ENCODE measurements at regions not wholly inside any gene's neighbourhood (a gene's known extent, or its start where the extent isn't known, plus 50 kb on each side); places are given as distances from the start of the nearest gene placed in this dataset.

- Histone ChIP-seq H3K4me1 (ENCODE audit: insufficient read depth) (peaks cover 2% of the 10 kb centered on the region), H3K9me3 (no peaks in the 10 kb centered on the region), H3K27ac (no peak overlapping the region), H3K4me3 (no peak overlapping the region), H3K27me3 (no peaks in the 10 kb centered on the region), H3K36me3 (no peaks in the 10 kb centered on the region)
- TF ChIP-seq EP300 (IDR thresholded peaks at IDR 0.05): no peak
- no peak for TF ChIP-seq POLR2A (IDR thresholded peaks at IDR 0.05)
- TF ChIP-seq CTCF (IDR thresholded peaks at IDR 0.05): no peak
- WGBS, 3 donors: 85 to 91% (median 87%) methylated on average over 1 of the region's 1 CpG
- intact Hi-C loops (cut with DNase I): loop anchor here in 1 of 4 donors (10.0 kb wide), 1 partner anchor 519 kb away; no protein-coding TSS in a partner anchor
- no peak for DNase-seq
These were observed 220.1 kb downstream of the PIK3R1 start for GRCh38 chr5:68435611-68436010.

- Histone ChIP-seq H3K9me3 (no peaks in the 10 kb centered on the region), H3K36me3 (no peaks in the 10 kb centered on the region), H3K27ac (no peak overlapping the region), H3K4me3 (no peak overlapping the region), H3K4me1 (ENCODE audit: insufficient read depth) (peaks cover 2% of the 10 kb centered on the region), H3K27me3 (no peaks in the 10 kb centered on the region)
- intact Hi-C loops (cut with DNase I): loop anchor here in 1 of 4 donors (10.0 kb wide), 1 partner anchor 518 kb away; no protein-coding TSS in a partner anchor
- no peak for DNase-seq
- TF ChIP-seq EP300 (IDR thresholded peaks at IDR 0.05) (no peak), CTCF (IDR thresholded peaks at IDR 0.05) (no peak), POLR2A (IDR thresholded peaks at IDR 0.05) (no peak)
- WGBS, 3 donors: 64 to 68% (median 67%) methylated on average over 3 of the region's 3 CpGs
These were observed 221.3 kb downstream of the PIK3R1 start for GRCh38 chr5:68436686-68437520.

GRCh38 chr5:68438876-68439275 is 223.3 kb downstream of the PIK3R1 start:
- H3K36me3 ChIP-seq: no peaks in the 10 kb centered on the region
- H3K27me3 ChIP-seq: no peaks in the 10 kb centered on the region
- no peak for TF ChIP-seq EP300 (IDR thresholded peaks at IDR 0.05)
- no peak for TF ChIP-seq CTCF (IDR thresholded peaks at IDR 0.05)
- TF ChIP-seq POLR2A (IDR thresholded peaks at IDR 0.05): no peak
- no peak overlapping the region for H3K27ac ChIP-seq
- no peak overlapping the region for H3K4me3 ChIP-seq
- intact Hi-C loops (cut with DNase I): loop anchor here in 1 of 4 donors (10.0 kb wide), 1 partner anchor 516 kb away; no protein-coding TSS in a partner anchor
- H3K9me3 ChIP-seq: no peaks in the 10 kb centered on the region
- WGBS, 3 donors: 38 to 48% (median 44%) methylated on average over 1 of the region's 1 CpG
- no peak for DNase-seq
- H3K4me1 ChIP-seq (ENCODE audit: insufficient read depth): peaks cover 2% of the 10 kb centered on the region

- WGBS, 3 donors: 98 to 100% (median 99%) methylated on average over 2 of the region's 2 CpGs
- no peak overlapping the region for H3K4me3 ChIP-seq
- no peaks in the 10 kb centered on the region for H3K4me1 ChIP-seq (ENCODE audit: insufficient read depth)
- H3K27me3 ChIP-seq: no peaks in the 10 kb centered on the region
- TF ChIP-seq EP300 (IDR thresholded peaks at IDR 0.05) (no peak), CTCF (IDR thresholded peaks at IDR 0.05) (no peak)
- no peaks in the 10 kb centered on the region for H3K36me3 ChIP-seq
- intact Hi-C loops (cut with DNase I): no loop called here
- DNase-seq: no peak
- no peak overlapping the region for H3K27ac ChIP-seq
- no peaks in the 10 kb centered on the region for H3K9me3 ChIP-seq
These were observed 224.7 kb downstream of the PIK3R1 start for GRCh38 chr5:68440245-68440644.

Measured in ovary (tissue), 7 donors.